Epithelial cell of prostate (primary cell): ENCODE measurements at regions not wholly inside any gene's neighbourhood (a gene's known extent, or its start where the extent isn't known, plus 50 kb on each side); places are given as distances from the start of the nearest gene placed in this dataset.
"Not testable (repeated sequence)": the region's sequence is repeated elsewhere in the genome, so short reads cannot be mapped to it uniquely, and the experiment has no call there.

ENCODE experiments used
- DNase-seq: peaks from one replicate; pipeline ENCODE4 v3.0.0-alpha.2; 2011; ENCODE audit warnings: low read depth, low spot score
- H3K27ac ChIP-seq: fragments of 450-650 bp; 2 replicates; pipeline ENCODE4 v1.5.1; 2017; ENCODE audit warnings: mild to moderate bottlenecking

- no peak overlapping the region for H3K27ac ChIP-seq
- no peak for DNase-seq
These were observed 561.9 kb downstream of the GBE1 start for GRCh38 chr3:81199587-81199986.

GRCh38 chr3:81198756-81199155 lies 562.7 kb downstream of the GBE1 start:
- H3K27ac ChIP-seq: no peak overlapping the region
- DNase-seq: no peak

- no peak for DNase-seq
- no peak overlapping the region for H3K27ac ChIP-seq
These were observed 563.2 kb downstream of the GBE1 start for GRCh38 chr3:81198216-81198615.

- no peak for DNase-seq
- no peak overlapping the region for H3K27ac ChIP-seq
These were observed 564.1 kb downstream of the GBE1 start for GRCh38 chr3:81197386-81197785.

GRCh38 chr3:81195478-81195877 lies 566.0 kb downstream of the GBE1 start:
- H3K27ac ChIP-seq: no peak overlapping the region

GRCh38 chr3:81186412-81186811 lies 575.0 kb downstream of the GBE1 start:
- no peak for DNase-seq
- no peak overlapping the region for H3K27ac ChIP-seq

More at GRCh38 chr3:81195478-81195877, 566.0 kb downstream of the GBE1 start:
- no peak for DNase-seq

- not testable (repeated sequence) for DNase-seq, H3K27ac ChIP-seq
These were observed 579.2 kb downstream of the GBE1 start for GRCh38 chr3:81182086-81182875.

GRCh38 chr3:81173514-81173913 lies 587.9 kb downstream of the GBE1 start:
- no peak overlapping the region for H3K27ac ChIP-seq
- no peak for DNase-seq

GRCh38 chr3:81170298-81170697 lies 591.1 kb downstream of the GBE1 start:
- DNase-seq: no peak
- no peak overlapping the region for H3K27ac ChIP-seq

GRCh38 chr3:81164806-81165205 lies 596.6 kb downstream of the GBE1 start:
- DNase-seq: no peak

GRCh38 chr3:81161851-81162250 lies 599.6 kb downstream of the GBE1 start:
- H3K27ac ChIP-seq: no peak overlapping the region
- DNase-seq: no peak

More at GRCh38 chr3:81164806-81165205, 596.6 kb downstream of the GBE1 start:
- H3K27ac ChIP-seq: no peak overlapping the region

- H3K27ac ChIP-seq: no peak overlapping the region
- no peak for DNase-seq
These were observed 600.3 kb downstream of the GBE1 start for GRCh38 chr3:81161100-81161499.

- H3K27ac ChIP-seq: no peak overlapping the region
- DNase-seq: no peak
These were observed 606.8 kb downstream of the GBE1 start for GRCh38 chr3:81154611-81155143.

- no peak overlapping the region for H3K27ac ChIP-seq
- no peak for DNase-seq
These were observed 609.3 kb downstream of the GBE1 start for GRCh38 chr3:81152156-81152555.

GRCh38 chr3:81132995-81133394 lies 628.5 kb downstream of the GBE1 start:
- DNase-seq: no peak

GRCh38 chr3:81105789-81106488 lies 655.5 kb downstream of the GBE1 start:
- no peak for DNase-seq
- H3K27ac ChIP-seq: no peak overlapping the region

More at GRCh38 chr3:81132995-81133394, 628.5 kb downstream of the GBE1 start:
- H3K27ac ChIP-seq: no peak overlapping the region

GRCh38 chr3:81105206-81105605 lies 656.2 kb downstream of the GBE1 start:
- no peak overlapping the region for H3K27ac ChIP-seq
- no peak for DNase-seq

GRCh38 chr3:81097889-81098288 lies 663.6 kb downstream of the GBE1 start:
- H3K27ac ChIP-seq: no peak overlapping the region
- no peak for DNase-seq

- no peak overlapping the region for H3K27ac ChIP-seq
- DNase-seq: no peak
These were observed 665.5 kb downstream of the GBE1 start for GRCh38 chr3:81095956-81096355.

GRCh38 chr3:81094986-81095385 lies 666.5 kb downstream of the GBE1 start:
- DNase-seq: no peak
- H3K27ac ChIP-seq: no peak overlapping the region

GRCh38 chr3:81087607-81088006 lies 673.8 kb downstream of the GBE1 start:
- no peak overlapping the region for H3K27ac ChIP-seq
- DNase-seq: no peak
